H54 (cell line): ENCODE measurements at regions not wholly inside any gene's neighbourhood (a gene's known extent, or its start where the extent isn't known, plus 50 kb on each side); places are given as distances from the start of the nearest gene placed in this dataset.
"Not testable (repeated sequence)": the region's sequence is repeated elsewhere in the genome, so short reads cannot be mapped to it uniquely, and the experiment has no call there.

Experiments used
- DNase-seq: peaks from one replicate; pipeline ENCODE4 v3.0.0; 2011; ENCODE audit warnings: low spot score, mixed read lengths; ENCODE audit not compliant: insufficient read length
- FAIRE-seq: peaks from 3 replicates; lab custom pipeline; 2011; peaks lifted over from hg19 to GRCh38; lab: Jason Lieb, UNC
- POLR2A ChIP-seq: IDR thresholded peaks from 2 replicates; pipeline ENCODE4 v1.6.1; 2011; ENCODE audit warnings: low read depth, mild to moderate bottlenecking, low read length

GRCh38 chr21:43294194-43294902 lies 125.5 kb downstream of the CRYAA start:
- no peak for FAIRE-seq
- no peak for DNase-seq
- no peak for TF ChIP-seq POLR2A

- FAIRE-seq (no peak), DNase-seq (no peak)
- no peak for TF ChIP-seq POLR2A
These were observed 124.0 kb downstream of the CRYAA start for GRCh38 chr21:43292866-43293142.

- DNase-seq (no peak), FAIRE-seq (no peak)
- no peak for TF ChIP-seq POLR2A
These were observed 123.4 kb downstream of the CRYAA start for GRCh38 chr21:43292041-43292865.

GRCh38 chr21:43291347-43291950 lies 122.6 kb downstream of the CRYAA start:
- FAIRE-seq (no peak), DNase-seq (no peak)

GRCh38 chr21:43290421-43291346 lies 121.9 kb downstream of the CRYAA start:
- no peak for TF ChIP-seq POLR2A
- DNase-seq, result no peak
- FAIRE-seq, result no peak

More at GRCh38 chr21:43291347-43291950, 122.6 kb downstream of the CRYAA start:
- TF ChIP-seq POLR2A, result no peak

- no peak for FAIRE-seq
- no peak for DNase-seq
- TF ChIP-seq POLR2A, result no peak
These were observed 121.2 kb downstream of the CRYAA start for GRCh38 chr21:43289966-43290365.

GRCh38 chr21:43289442-43289841 lies 120.6 kb downstream of the CRYAA start:
- no peak for DNase-seq
- FAIRE-seq, result no peak
- no peak for TF ChIP-seq POLR2A

- FAIRE-seq, result no peak
- TF ChIP-seq POLR2A, result no peak
- DNase-seq, result no peak
These were observed 119.3 kb downstream of the CRYAA start for GRCh38 chr21:43287795-43288755.

GRCh38 chr21:43287111-43287760 lies 118.4 kb downstream of the CRYAA start:
- no peak for DNase-seq
- FAIRE-seq, result no peak
- no peak for TF ChIP-seq POLR2A

- TF ChIP-seq POLR2A, result no peak
- FAIRE-seq (no peak), DNase-seq (no peak)
These were observed 117.4 kb downstream of the CRYAA start for GRCh38 chr21:43286196-43286595.

- FAIRE-seq (no peak), DNase-seq (no peak)
- TF ChIP-seq POLR2A, result no peak
These were observed 115.9 kb downstream of the CRYAA start for GRCh38 chr21:43284700-43285099.

- no peak for TF ChIP-seq POLR2A
- DNase-seq, result no peak
- FAIRE-seq, result no peak
These were observed 115.4 kb downstream of the CRYAA start for GRCh38 chr21:43284238-43284637.

GRCh38 chr21:43283925-43284221 lies 115.1 kb downstream of the CRYAA start:
- not testable (repeated sequence) for DNase-seq, FAIRE-seq
